WERI-Rb-1 (cell line): ENCODE measurements at regions not wholly inside any gene's neighbourhood (a gene's known extent, or its start where the extent isn't known, plus 50 kb on each side); places are given as distances from the start of the nearest gene placed in this dataset.

Source experiments
- DNase-seq: peaks from one replicate; pipeline ENCODE4 v3.0.0-alpha.2; 2020
- H3K27ac ChIP-seq: fragments of 250-450 bp; sonication (Bioruptor Pico); 2 replicates; pipeline ENCODE4 v1.5.1; 2020; ENCODE audit warnings: mild to moderate bottlenecking, moderate library complexity
- H3K27me3 ChIP-seq: fragments of 250-450 bp; sonication (Bioruptor Pico); 2 replicates; pipeline ENCODE4 v1.5.1; 2021; ENCODE audit warnings: mild to moderate bottlenecking, low read depth, moderate library complexity; ENCODE audit not compliant: insufficient read depth, severe bottlenecking
- H3K36me3 ChIP-seq: fragments of 250-450 bp; sonication (Bioruptor Pico); 2 replicates; pipeline ENCODE4 v1.5.1; 2020; ENCODE audit warnings: mild to moderate bottlenecking, moderate library complexity
- H3K4me3 ChIP-seq: 2 replicates; pipeline ENCODE4 v1.5.1; 2011; ENCODE audit warnings: low read depth, mild to moderate bottlenecking, control low read depth, low read length
- H3K9me3 ChIP-seq: fragments of 250-450 bp; sonication (Bioruptor Pico); 2 replicates; pipeline ENCODE4 v1.5.1; 2021; ENCODE audit warnings: mild to moderate bottlenecking, moderate library complexity; ENCODE audit not compliant: severe bottlenecking
- CTCF ChIP-seq: IDR thresholded peaks from 2 replicates; pipeline ENCODE4 v1.5.1; 2011; ENCODE audit warnings: low read depth, mild to moderate bottlenecking, control low read depth, inconsistent platforms, low read length

- Histone ChIP-seq H3K27ac (no peak overlapping the region), H3K36me3 (no peaks in the 10 kb centered on the region), H3K27me3 (peaks cover 41% of the 10 kb centered on the region), H3K4me3 (no peak overlapping the region), H3K9me3 (no peaks in the 10 kb centered on the region)
- no peak for TF ChIP-seq CTCF
- no peak for DNase-seq
Measured at GRCh38 chr1:112251766-112252506, 144.1 kb upstream of the CTTNBP2NL start.

GRCh38 chr1:112253366-112253765 is 142.6 kb upstream of the CTTNBP2NL start:
- no peak overlapping the region for H3K4me3 ChIP-seq
- DNase-seq = no peak
- no peak overlapping the region for H3K27ac ChIP-seq
- H3K36me3 ChIP-seq = no peaks in the 10 kb centered on the region
- TF ChIP-seq CTCF = no peak
- H3K27me3 ChIP-seq = peaks cover 37% of the 10 kb centered on the region
- no peaks in the 10 kb centered on the region for H3K9me3 ChIP-seq

GRCh38 chr1:112255080-112255479 is 140.9 kb upstream of the CTTNBP2NL start:
- Histone ChIP-seq H3K27me3 (peaks cover 44% of the 10 kb centered on the region), H3K36me3 (no peaks in the 10 kb centered on the region), H3K9me3 (no peaks in the 10 kb centered on the region), H3K27ac (no peak overlapping the region), H3K4me3 (no peak overlapping the region)
- TF ChIP-seq CTCF = no peak
- no peak for DNase-seq

- TF ChIP-seq CTCF = no peak
- no peaks in the 10 kb centered on the region for H3K9me3 ChIP-seq
Measured at GRCh38 chr1:112256411-112256810, 139.6 kb upstream of the CTTNBP2NL start.

GRCh38 chr1:112257043-112257835 is 138.8 kb upstream of the CTTNBP2NL start:
- H3K4me3 ChIP-seq = no peak overlapping the region
- peaks cover 38% of the 10 kb centered on the region for H3K27me3 ChIP-seq
- no peak for DNase-seq
- H3K36me3 ChIP-seq = no peaks in the 10 kb centered on the region
- H3K27ac ChIP-seq = no peak overlapping the region
- no peak for TF ChIP-seq CTCF
- H3K9me3 ChIP-seq = no peaks in the 10 kb centered on the region

More at GRCh38 chr1:112256411-112256810, 139.6 kb upstream of the CTTNBP2NL start:
- H3K27me3 ChIP-seq = peaks cover 40% of the 10 kb centered on the region
- no peak overlapping the region for H3K4me3 ChIP-seq
- no peak overlapping the region for H3K27ac ChIP-seq
- DNase-seq = no peak
- H3K36me3 ChIP-seq = no peaks in the 10 kb centered on the region
